ENCODE measurements at regions not wholly inside any gene's neighbourhood (a gene's known extent, or its start where the extent isn't known, plus 50 kb on each side); places are given as distances from the start of the nearest gene placed in this dataset.

GRCh38 chr2:120536141-120536540 is 190.2 kb downstream of the INHBB start:
- Histone ChIP-seq H3K4me1 (ENCODE audit: control insufficient read depth, insufficient read depth, low read length) (peaks cover 9% of the 10 kb centered on the region), H3K4me3 (ENCODE audit: low read depth, low read length) (no peak overlapping the region), H3K36me3 (ENCODE audit: control insufficient read depth in 2 of 2, insufficient read depth in 1 of 2, low read length in 2 of 2) (no peaks in the 10 kb centered on the region), H3K27ac (ENCODE audit: extremely low read depth, low read depth, low read length) (no peak overlapping the region), H3K9me3 (ENCODE audit: control insufficient read depth, insufficient read depth, low read depth, low read length) (no peaks in the 10 kb centered on the region)
- CTCF ChIA-PET: interaction anchor here (1.4 kb wide), 1 partner anchor 17 kb away, joined by 4 read pairs; no protein-coding TSS in a partner anchor
- POLR2A ChIA-PET: no interaction called here
- no peak for TF ChIP-seq ZNF19 (tag by site-specific recombination; IDR thresholded peaks at IDR 0.05; ENCODE audit: low read depth)
- no peak for TF ChIP-seq ZNF335 (tag by site-specific recombination; conservative IDR thresholded peaks at IDR 0.05)
- no peak for TF ChIP-seq SP7 (tag by site-specific recombination; IDR thresholded peaks at IDR 0.05)

- POLR2A ChIA-PET: no interaction called here
- Histone ChIP-seq H3K4me3 (ENCODE audit: low read depth, low read length) (no peak overlapping the region), H3K9me3 (ENCODE audit: control insufficient read depth, insufficient read depth, low read depth, low read length) (no peaks in the 10 kb centered on the region), H3K4me1 (ENCODE audit: control insufficient read depth, insufficient read depth, low read length) (peaks cover 9% of the 10 kb centered on the region), H3K36me3 (ENCODE audit: control insufficient read depth in 2 of 2, insufficient read depth in 1 of 2, low read length in 2 of 2) (no peaks in the 10 kb centered on the region), H3K27ac (ENCODE audit: extremely low read depth, low read depth, low read length) (no peak overlapping the region)
- TF ChIP-seq, protein P1, sequence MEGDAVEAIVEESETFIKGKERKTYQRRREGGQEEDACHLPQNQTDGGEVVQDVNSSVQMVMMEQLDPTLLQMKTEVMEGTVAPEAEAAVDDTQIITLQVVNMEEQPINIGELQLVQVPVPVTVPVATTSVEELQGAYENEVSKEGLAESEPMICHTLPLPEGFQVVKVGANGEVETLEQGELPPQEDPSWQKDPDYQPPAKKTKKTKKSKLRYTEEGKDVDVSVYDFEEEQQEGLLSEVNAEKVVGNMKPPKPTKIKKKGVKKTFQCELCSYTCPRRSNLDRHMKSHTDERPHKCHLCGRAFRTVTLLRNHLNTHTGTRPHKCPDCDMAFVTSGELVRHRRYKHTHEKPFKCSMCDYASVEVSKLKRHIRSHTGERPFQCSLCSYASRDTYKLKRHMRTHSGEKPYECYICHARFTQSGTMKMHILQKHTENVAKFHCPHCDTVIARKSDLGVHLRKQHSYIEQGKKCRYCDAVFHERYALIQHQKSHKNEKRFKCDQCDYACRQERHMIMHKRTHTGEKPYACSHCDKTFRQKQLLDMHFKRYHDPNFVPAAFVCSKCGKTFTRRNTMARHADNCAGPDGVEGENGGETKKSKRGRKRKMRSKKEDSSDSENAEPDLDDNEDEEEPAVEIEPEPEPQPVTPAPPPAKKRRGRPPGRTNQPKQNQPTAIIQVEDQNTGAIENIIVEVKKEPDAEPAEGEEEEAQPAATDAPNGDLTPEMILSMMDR (tag by site-specific recombination; IDR thresholded peaks at IDR 0.05): no peak
- TF ChIP-seq ZNF335 (tag by site-specific recombination; conservative IDR thresholded peaks at IDR 0.05): no peak
- no peak for TF ChIP-seq ZNF112 (tag by site-specific recombination; IDR thresholded peaks at IDR 0.05)
- no peak for TF ChIP-seq ZNF704 (tag by site-specific recombination; IDR thresholded peaks at IDR 0.05)
- TF ChIP-seq, protein P2, sequence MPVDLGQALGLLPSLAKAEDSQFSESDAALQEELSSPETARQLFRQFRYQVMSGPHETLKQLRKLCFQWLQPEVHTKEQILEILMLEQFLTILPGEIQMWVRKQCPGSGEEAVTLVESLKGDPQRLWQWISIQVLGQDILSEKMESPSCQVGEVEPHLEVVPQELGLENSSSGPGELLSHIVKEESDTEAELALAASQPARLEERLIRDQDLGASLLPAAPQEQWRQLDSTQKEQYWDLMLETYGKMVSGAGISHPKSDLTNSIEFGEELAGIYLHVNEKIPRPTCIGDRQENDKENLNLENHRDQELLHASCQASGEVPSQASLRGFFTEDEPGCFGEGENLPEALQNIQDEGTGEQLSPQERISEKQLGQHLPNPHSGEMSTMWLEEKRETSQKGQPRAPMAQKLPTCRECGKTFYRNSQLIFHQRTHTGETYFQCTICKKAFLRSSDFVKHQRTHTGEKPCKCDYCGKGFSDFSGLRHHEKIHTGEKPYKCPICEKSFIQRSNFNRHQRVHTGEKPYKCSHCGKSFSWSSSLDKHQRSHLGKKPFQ (tag by site-specific recombination; IDR thresholded peaks at IDR 0.05): no peak
- no peak for TF ChIP-seq ZBTB17 (tag by site-specific recombination; IDR thresholded peaks at IDR 0.05)
- TF ChIP-seq KLF16 (tag by site-specific recombination; IDR thresholded peaks at IDR 0.05): no peak
- TF ChIP-seq ZNF19 (tag by site-specific recombination; IDR thresholded peaks at IDR 0.05; ENCODE audit: low read depth): no peak
- TF ChIP-seq ZNF791 (tag by site-specific recombination; IDR thresholded peaks at IDR 0.05): no peak
- CTCF ChIA-PET: interaction anchor here (0.6 to 1.1 kb wide), 3 partner anchors 9 to 191 kb away, joined by 3 to 4 read pairs (median 3); no protein-coding TSS in a partner anchor
Measured at GRCh38 chr2:120538691-120539423, 192.9 kb downstream of the INHBB start.

- Histone ChIP-seq H3K36me3 (ENCODE audit: control insufficient read depth in 2 of 2, insufficient read depth in 1 of 2, low read length in 2 of 2) (no peaks in the 10 kb centered on the region), H3K4me3 (ENCODE audit: low read depth, low read length) (no peak overlapping the region), H3K9me3 (ENCODE audit: control insufficient read depth, insufficient read depth, low read depth, low read length) (no peaks in the 10 kb centered on the region), H3K27ac (ENCODE audit: extremely low read depth, low read depth, low read length) (no peak overlapping the region), H3K4me1 (ENCODE audit: control insufficient read depth, insufficient read depth, low read length) (peaks cover 9% of the 10 kb centered on the region)
- ChIA-PET POLR2A (no interaction called here), CTCF (interaction anchor here (1.1 to 1.4 kb wide), 2 partner anchors 9 kb away, joined by 3 read pairs; no protein-coding TSS in a partner anchor)
- TF ChIP-seq ZNF660 (tag by site-specific recombination; IDR thresholded peaks at IDR 0.05): no peak
- no peak for TF ChIP-seq ZNF555 (tag by site-specific recombination; conservative IDR thresholded peaks at IDR 0.05)
- TF ChIP-seq ZNF501 (tag by site-specific recombination; IDR thresholded peaks at IDR 0.05): no peak
- TF ChIP-seq, protein P3, sequence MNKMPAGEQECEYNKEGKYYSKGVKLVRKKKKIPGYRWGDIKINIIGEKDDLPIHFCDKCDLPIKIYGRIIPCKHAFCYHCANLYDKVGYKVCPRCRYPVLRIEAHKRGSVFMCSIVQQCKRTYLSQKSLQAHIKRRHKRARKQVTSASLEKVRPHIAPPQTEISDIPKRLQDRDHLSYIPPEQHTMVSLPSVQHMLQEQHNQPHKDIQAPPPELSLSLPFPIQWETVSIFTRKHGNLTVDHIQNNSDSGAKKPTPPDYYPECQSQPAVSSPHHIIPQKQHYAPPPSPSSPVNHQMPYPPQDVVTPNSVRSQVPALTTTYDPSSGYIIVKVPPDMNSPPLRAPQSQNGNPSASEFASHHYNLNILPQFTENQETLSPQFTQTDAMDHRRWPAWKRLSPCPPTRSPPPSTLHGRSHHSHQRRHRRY (tag by site-specific recombination; IDR thresholded peaks at IDR 0.05): no peak
- TF ChIP-seq ZNF132 (tag by site-specific recombination; IDR thresholded peaks at IDR 0.05; ENCODE audit: borderline replicate concordance): no peak
- TF ChIP-seq ZNF239 (tag by site-specific recombination; IDR thresholded peaks at IDR 0.05): no peak
- no peak for TF ChIP-seq GLIS1 (tag by site-specific recombination; IDR thresholded peaks at IDR 0.05)
- TF ChIP-seq ATF2 (tag by site-specific recombination; IDR thresholded peaks at IDR 0.05; ENCODE audit: low read depth): no peak
- TF ChIP-seq, protein P4, sequence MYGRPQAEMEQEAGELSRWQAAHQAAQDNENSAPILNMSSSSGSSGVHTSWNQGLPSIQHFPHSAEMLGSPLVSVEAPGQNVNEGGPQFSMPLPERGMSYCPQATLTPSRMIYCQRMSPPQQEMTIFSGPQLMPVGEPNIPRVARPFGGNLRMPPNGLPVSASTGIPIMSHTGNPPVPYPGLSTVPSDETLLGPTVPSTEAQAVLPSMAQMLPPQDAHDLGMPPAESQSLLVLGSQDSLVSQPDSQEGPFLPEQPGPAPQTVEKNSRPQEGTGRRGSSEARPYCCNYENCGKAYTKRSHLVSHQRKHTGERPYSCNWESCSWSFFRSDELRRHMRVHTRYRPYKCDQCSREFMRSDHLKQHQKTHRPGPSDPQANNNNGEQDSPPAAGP (tag by site-specific recombination; IDR thresholded peaks at IDR 0.05): no peak
- no peak for TF ChIP-seq ZNF266 (tag by site-specific recombination; IDR thresholded peaks at IDR 0.05; ENCODE audit: low read depth)
- no peak for TF ChIP-seq ZNF670 (tag by site-specific recombination; IDR thresholded peaks at IDR 0.05; ENCODE audit: low read depth)
- TF ChIP-seq ZNF529 (tag by site-specific recombination; IDR thresholded peaks at IDR 0.05; ENCODE audit: insufficient replicate concordance): no peak
Measured at GRCh38 chr2:120539424-120539936, 193.5 kb downstream of the INHBB start.
